ENCODE measurements at regions not wholly inside any gene's neighbourhood (a gene's known extent, or its start where the extent isn't known, plus 50 kb on each side); places are given as distances from the start of the nearest gene placed in this dataset.

- Histone ChIP-seq H4K20me1 (replicated peaks; ENCODE audit: control insufficient read depth, extremely low read depth, insufficient read depth, low read length) (no peaks in the 10 kb centered on the region), H2AFZ (ENCODE audit: low read depth, low read length) (no peak overlapping the region), H3K4me3 (replicated peaks in 1 of 3; ENCODE audit: insufficient read depth in 1 of 3, low read depth in 1 of 3, low read length in 3 of 3) (no peak overlapping the region), H3K27ac (ENCODE audit: insufficient read depth, low read depth, low read length) (no peak overlapping the region), H3K36me3 (ENCODE audit: control insufficient read depth in 2 of 2, extremely low read depth in 1 of 2, insufficient read depth in 2 of 2, low read length in 2 of 2) (no peaks in the 10 kb centered on the region), H3K27me3 (ENCODE audit: control insufficient read depth in 2 of 2, insufficient read depth in 2 of 2, low read length in 2 of 2) (no peaks in the 10 kb centered on the region), H3K4me1 (ENCODE audit: control insufficient read depth, extremely low read depth, insufficient read depth, low read length) (no peaks in the 10 kb centered on the region), H3K9me1 (replicated peaks; ENCODE audit: control insufficient read depth, extremely low read depth, insufficient read depth, low read length) (no peaks in the 10 kb centered on the region), H3K4me2 (ENCODE audit: insufficient read depth, low read length) (no peak overlapping the region), H3K9ac (replicated peaks; ENCODE audit: extremely low read depth, insufficient read depth, low read length) (no peak overlapping the region), H3K9me3 (replicated peaks; ENCODE audit: control insufficient read depth, insufficient read depth, low read length) (no peaks in the 10 kb centered on the region), H3K79me2 (ENCODE audit: control insufficient read depth, insufficient read depth, low read length) (no peaks in the 10 kb centered on the region)
- CTCF ChIA-PET, result interaction anchor here (0.8 to 1.5 kb wide), 4 partner anchors 8 to 131 kb away, joined by 3 to 5 read pairs (median 4); no protein-coding TSS in a partner anchor
- peak; percentile 44 to 55 for TF ChIP-seq CTCF (IDR thresholded peaks at IDR 0.05; ENCODE audit: extremely low read depth in 1 of 2, insufficient read depth in 1 of 2, low read depth in 1 of 2, low read length in 2 of 2)
- TF ChIP-seq MYC (IDR thresholded peaks at IDR 0.05; ENCODE audit: low read depth, low read length), result no peak
- DNase-seq (ENCODE audit: low read depth, low spot score), result no peak
- no TSS peak for BruUV-seq (replicated peaks)
- POLR2A ChIA-PET, result no interaction called here
- intact Hi-C loops (cut with micrococcal nuclease), result no loop called here
- no peak for FAIRE-seq
- dilution Hi-C loops (cut with MboI; ENCODE audit: extremely low pct_ligation_motif_present, low sequenced_read_pairs), result no loop called here
Measured at GRCh38 chr7:42745357-42746059, 166.4 kb downstream of the C7orf25 start.

- ChIA-PET CTCF (interaction anchor here (0.8 to 1.5 kb wide), 2 partner anchors 8 to 132 kb away, joined by 4 to 5 read pairs; no protein-coding TSS in a partner anchor), POLR2A (no interaction called here)
- Histone ChIP-seq H3K4me1 (ENCODE audit: control insufficient read depth, extremely low read depth, insufficient read depth, low read length) (no peaks in the 10 kb centered on the region), H3K27ac (ENCODE audit: insufficient read depth, low read depth, low read length) (no peak overlapping the region), H3K36me3 (ENCODE audit: control insufficient read depth in 2 of 2, extremely low read depth in 1 of 2, insufficient read depth in 2 of 2, low read length in 2 of 2) (no peaks in the 10 kb centered on the region), H2AFZ (ENCODE audit: low read depth, low read length) (no peak overlapping the region), H3K79me2 (ENCODE audit: control insufficient read depth, insufficient read depth, low read length) (no peaks in the 10 kb centered on the region), H3K4me3 (replicated peaks in 1 of 3; ENCODE audit: insufficient read depth in 1 of 3, low read depth in 1 of 3, low read length in 3 of 3) (no peak overlapping the region), H3K9me1 (replicated peaks; ENCODE audit: control insufficient read depth, extremely low read depth, insufficient read depth, low read length) (no peaks in the 10 kb centered on the region), H3K27me3 (ENCODE audit: control insufficient read depth in 2 of 2, insufficient read depth in 2 of 2, low read length in 2 of 2) (no peaks in the 10 kb centered on the region), H3K4me2 (ENCODE audit: insufficient read depth, low read length) (no peak overlapping the region), H3K9ac (replicated peaks; ENCODE audit: extremely low read depth, insufficient read depth, low read length) (no peak overlapping the region), H4K20me1 (replicated peaks; ENCODE audit: control insufficient read depth, extremely low read depth, insufficient read depth, low read length) (no peaks in the 10 kb centered on the region), H3K9me3 (replicated peaks; ENCODE audit: control insufficient read depth, insufficient read depth, low read length) (no peaks in the 10 kb centered on the region)
- FAIRE-seq, result no peak
- TF ChIP-seq MAX (IDR thresholded peaks at IDR 0.05; ENCODE audit: insufficient read depth, insufficient read length) (no peak), MYC (IDR thresholded peaks at IDR 0.05; ENCODE audit: low read depth, low read length) (no peak), EZH2 (IDR thresholded peaks at IDR 0.05; ENCODE audit: borderline replicate concordance, low read depth, low read length, severe bottlenecking) (no peak)
- intact Hi-C loops (cut with micrococcal nuclease), result no loop called here
- DNase-seq (ENCODE audit: low read depth, low spot score), result no peak
- no TSS peak for BruUV-seq (replicated peaks)
- dilution Hi-C loops (cut with MboI; ENCODE audit: extremely low pct_ligation_motif_present, low sequenced_read_pairs), result no loop called here
Measured at GRCh38 chr7:42744746-42745145, 167.1 kb downstream of the C7orf25 start.
